Fibroblast of lung (primary cell): ENCODE measurements at regions not wholly inside any gene's neighbourhood (a gene's known extent, or its start where the extent isn't known, plus 50 kb on each side); places are given as distances from the start of the nearest gene placed in this dataset.

ENCODE experiments used
- CTCF ChIP-seq, 2 donors: IDR thresholded peaks in 1 of 2; conservative IDR thresholded peaks in 1 of 2; 1 replicate in 1 of 2; 2 replicates in 1 of 2; pipeline ENCODE4 v1.5.1; 2011 to 2012; ENCODE audit warnings: low read length in 2 of 2, control low read depth in 1 of 2, inconsistent platforms in 1 of 2, low read depth in 1 of 2, mild to moderate bottlenecking in 1 of 2
- EZH2 ChIP-seq: IDR thresholded peaks from 2 replicates; pipeline ENCODE4 v1.5.1; 2012; ENCODE audit warnings: low read length, control low read depth, mild to moderate bottlenecking; ENCODE audit errors: missing control alignments

- no peak for TF ChIP-seq CTCF (conservative IDR thresholded peaks at IDR 0.05 in 1 of 2, IDR thresholded peaks at IDR 0.05 in 1 of 2; ENCODE audit: low read depth in 1 of 2, low read length in 2 of 2)
- TF ChIP-seq EZH2 = no peak
Observed at GRCh38 chr3:66823532-66823931, 174.6 kb upstream of the KBTBD8 start.
